HepG2 (cell line): ENCODE measurements at regions not wholly inside any gene's neighbourhood (a gene's known extent, or its start where the extent isn't known, plus 50 kb on each side); places are given as distances from the start of the nearest gene placed in this dataset.

ENCODE experiments used
- ATAC-seq: fragments of 200-7000 bp; cut with Tn5 transposase; 3 replicates; pipeline ENCODE4 v1.9.1; 2020; ENCODE audit warnings: mild to moderate bottlenecking, moderate library complexity
- BruUV-seq: library from RNA; stranded (reverse); fragments of 400-500 nt; replicated peaks from 2 replicates; lab custom pipeline; 2021; lab: Mats Ljungman, UMichigan
- CTCF ChIA-PET: fragments of 300-600 bp; formaldehyde crosslinking; extraction: SDS; loops from one replicate; lab custom pipeline; 2021; ENCODE audit warnings: low total read pairs, inconsistent platforms, low intra/inter-chr PET ratio; lab: Yijun Ruan, JAX
- POLR2A ChIA-PET: fragments of 350-600 bp; sonication (Branson Sonifier 250); formaldehyde crosslinking; loops from one replicate; lab custom pipeline; 2020; ENCODE audit warnings: antibody characterized with exemption, inconsistent platforms; lab: Yijun Ruan, JAX
- DNase-seq: peaks from one replicate; pipeline ENCODE4 v3.0.0-alpha.2; 2015; ENCODE audit warnings: low spot score
- FAIRE-seq: peaks from 3 replicates; lab custom pipeline; 2011; peaks lifted over from hg19 to GRCh38; lab: Jason Lieb, UNC
- H2AFZ ChIP-seq: one replicate; pipeline ENCODE4 v1.6.1; 2011; ENCODE audit warnings: low read length, inconsistent platforms
- H3K27ac ChIP-seq: fragments of 300-600 bp; 3 replicates; pipeline ENCODE4 v1.8.0; 2011; ENCODE audit warnings: mixed run types, mild to moderate bottlenecking, mixed read lengths, low read length, inconsistent platforms; ENCODE audit not compliant: insufficient read depth; ENCODE audit errors: extremely low read length
- H3K27me3 ChIP-seq, 2 experiments: fragments of 200-600 bp in 1 of 2; 2 replicates in 1 of 2; 3 replicates in 1 of 2; pipeline versions ENCODE4 v1.6.0 to v1.8.0; 2011; ENCODE audit warnings: low read length in 2 of 2, mild to moderate bottlenecking in 2 of 2, moderate library complexity in 2 of 2, inconsistent platforms in 1 of 2; ENCODE audit not compliant: insufficient read depth in 2 of 2, control insufficient read depth in 1 of 2
- H3K36me3 ChIP-seq, 2 experiments: fragments of 200-600 bp in 1 of 2; replicated peaks in 1 of 2; 2 replicates in 1 of 2; 3 replicates in 1 of 2; pipeline versions ENCODE4 v1.5.1 to v1.8.0; 2011; ENCODE audit warnings: low read length in 2 of 2, inconsistent platforms in 1 of 2; ENCODE audit not compliant: insufficient read depth in 2 of 2, control insufficient read depth in 1 of 2
- H3K4me1 ChIP-seq: 2 replicates; pipeline ENCODE4 v1.5.1; 2012; ENCODE audit warnings: low read length, inconsistent platforms; ENCODE audit not compliant: insufficient read depth
- H3K4me2 ChIP-seq: 2 replicates; pipeline ENCODE4 v1.6.0; 2011; ENCODE audit warnings: low read depth, low read length, inconsistent platforms
- H3K4me3 ChIP-seq, 3 experiments: fragments of 200-600 bp in 1 of 3; sonication (generic), shearing (Covaris generic) in 1 of 3; replicated peaks in 1 of 3; 2 replicates each; pipeline ENCODE4 v1.5.1; 2011 to 2016; ENCODE audit warnings: low read length in 3 of 3, inconsistent platforms in 2 of 3, low read depth in 2 of 3, mild to moderate bottlenecking in 2 of 3, control low read depth in 1 of 3, mixed read lengths in 1 of 3; ENCODE audit not compliant: insufficient read depth in 1 of 3
- H3K79me2 ChIP-seq: one replicate; pipeline ENCODE4 v1.6.1; 2011; ENCODE audit warnings: low read length, inconsistent platforms; ENCODE audit not compliant: insufficient read depth
- H3K9ac ChIP-seq: 2 replicates; pipeline ENCODE4 v1.6.0; 2011; ENCODE audit warnings: mild to moderate bottlenecking, low read depth, low read length, inconsistent platforms; ENCODE audit not compliant: insufficient read depth
- H3K9me3 ChIP-seq: 2 replicates; pipeline ENCODE4 v1.5.1; 2012; ENCODE audit warnings: mild to moderate bottlenecking, low read length
- H4K20me1 ChIP-seq: 2 replicates; pipeline ENCODE4 v1.6.0; 2011; ENCODE audit warnings: inconsistent platforms, mild to moderate bottlenecking, low read length, moderate library complexity; ENCODE audit not compliant: insufficient read depth
- CEBPB ChIP-seq: IDR thresholded peaks from 2 replicates; pipeline ENCODE4 v1.6.1; 2011; ENCODE audit warnings: low read depth, low read length, improper control_type of control experiment, borderline replicate concordance
- ELK4 ChIP-seq: sonication (generic); formaldehyde crosslinking; IDR thresholded peaks from 2 replicates; pipeline ENCODE4 v1.9.0; 2021; ENCODE audit warnings: missing genetic modification reagents, borderline replicate concordance
- ZBTB40 ChIP-seq, 2 experiments: fragments of 450-650 bp in 1 of 2; sonication (generic) in 1 of 2; formaldehyde crosslinking in 1 of 2; IDR thresholded peaks; 2 replicates each; pipeline versions ENCODE4 v1.6.1 to v1.8.0; 2016 to 2022; ENCODE audit warnings: antibody characterized with exemption in 1 of 2, mild to moderate bottlenecking in 1 of 2, missing genetic modification reagents in 1 of 2
- ZMYM4 ChIP-seq: sonication (generic); formaldehyde crosslinking; IDR thresholded peaks from 2 replicates; pipeline ENCODE4 v1.8.1; 2023; ENCODE audit warnings: mild to moderate bottlenecking, missing genetic modification reagents
- ZNF3 ChIP-seq: IDR thresholded peaks from 2 replicates; pipeline ENCODE4 v1.7.0; 2017; ENCODE audit warnings: inconsistent platforms
- WGBS: methylation state at CpG from one replicate; pipeline ENCODE4 v1.1.6; 2017; ENCODE audit warnings: low lambda C conversion rate; 5-methylcytosine and 5-hydroxymethylcytosine counted together
- in situ Hi-C: cut with HindIII; loops from 2 replicates; pipeline ENCODE4 v1.10.0; 2017; ENCODE audit warnings: low pct_unique_long_range_greater_than_20kb; ENCODE audit not compliant: extremely low pct_ligation_motif_present
- intact Hi-C: fragments of 100-400 bp; cut with micrococcal nuclease; formaldehyde crosslinking; loops from one replicate; pipeline ENCODE4 v1.10.0; 2022; ENCODE audit not compliant: unreplicated experiment
- TF ChIP-seq, protein P1 (sequence below): sonication (generic); formaldehyde crosslinking; IDR thresholded peaks from 2 replicates; pipeline ENCODE4 v1.9.0; 2022; ENCODE audit warnings: missing genetic modification reagents, mild to moderate bottlenecking, borderline replicate concordance
- TF ChIP-seq, protein P2 (sequence below): sonication (generic); formaldehyde crosslinking; IDR thresholded peaks from 2 replicates; pipeline ENCODE4 v1.5.1; 2020; ENCODE audit warnings: mild to moderate bottlenecking, moderate library complexity, missing genetic modification reagents

GRCh38 chr5:50962934-50963872 lies 296.8 kb downstream of the PARP8 start:
- ChIA-PET POLR2A (no interaction called here), CTCF (interaction anchor here (0.6 to 2.4 kb wide), 5 partner anchors 383 to 1694 kb away, joined by 3 to 16 read pairs (median 4); no protein-coding TSS in a partner anchor)
- peak; percentile 45 for DNase-seq
- peak; percentile 43 for FAIRE-seq
- Histone ChIP-seq H3K9ac (no peak overlapping the region), H3K27ac (no peak overlapping the region), H3K79me2 (no peaks in the 10 kb centered on the region), H3K4me2 (peak overlapping the region; percentile 50), H2AFZ (no peak overlapping the region), H3K4me3 (peak overlapping the region in 2 of 3 experiments; percentile 23 to 42; a peak in 2 of 6 replicates), H4K20me1 (no peaks in the 10 kb centered on the region), H3K9me3 (no peaks in the 10 kb centered on the region), H3K4me1 (0 out of 2 replicates have a peak, but pooled peaks cover 4% of the 10 kb centered on the region), H3K36me3 (no peaks in the 10 kb centered on the region), H3K27me3 (peaks cover 0 to 44% of the 10 kb centered on the region in 2 experiments)
- WGBS = 16% methylated on average over 30 of the region's 44 CpGs
- ATAC-seq = peak; percentile 96
- in situ Hi-C loops = loop anchor here (10.0 to 25.0 kb wide), 3 partner anchors 382 to 1692 kb away; no protein-coding TSS in a partner anchor
- intact Hi-C loops = loop anchor here (1.0 kb wide), 1 partner anchor 1044 kb away; no protein-coding TSS in a partner anchor
- BruUV-seq = no TSS peak
- TF ChIP-seq ELK4 (no peak), CEBPB (no peak), ZBTB40 (IDR thresholded peaks at IDR 0.05) (no peak), ZBTB40 (CRISPR knock-in tag; IDR thresholded peaks at IDR 0.05) (no peak), ZMYM4 (CRISPR knock-in tag) (peak; percentile 48; the same call in 1 of the 2 replicates), ZNF3 (no peak)
- TF ChIP-seq, protein P1, sequence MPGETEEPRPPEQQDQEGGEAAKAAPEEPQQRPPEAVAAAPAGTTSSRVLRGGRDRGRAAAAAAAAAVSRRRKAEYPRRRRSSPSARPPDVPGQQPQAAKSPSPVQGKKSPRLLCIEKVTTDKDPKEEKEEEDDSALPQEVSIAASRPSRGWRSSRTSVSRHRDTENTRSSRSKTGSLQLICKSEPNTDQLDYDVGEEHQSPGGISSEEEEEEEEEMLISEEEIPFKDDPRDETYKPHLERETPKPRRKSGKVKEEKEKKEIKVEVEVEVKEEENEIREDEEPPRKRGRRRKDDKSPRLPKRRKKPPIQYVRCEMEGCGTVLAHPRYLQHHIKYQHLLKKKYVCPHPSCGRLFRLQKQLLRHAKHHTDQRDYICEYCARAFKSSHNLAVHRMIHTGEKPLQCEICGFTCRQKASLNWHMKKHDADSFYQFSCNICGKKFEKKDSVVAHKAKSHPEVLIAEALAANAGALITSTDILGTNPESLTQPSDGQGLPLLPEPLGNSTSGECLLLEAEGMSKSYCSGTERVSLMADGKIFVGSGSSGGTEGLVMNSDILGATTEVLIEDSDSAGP (CRISPR knock-in tag) = 0 out of 2 replicates have a peak, but pooled peaks have one; percentile 25
- TF ChIP-seq, protein P2, sequence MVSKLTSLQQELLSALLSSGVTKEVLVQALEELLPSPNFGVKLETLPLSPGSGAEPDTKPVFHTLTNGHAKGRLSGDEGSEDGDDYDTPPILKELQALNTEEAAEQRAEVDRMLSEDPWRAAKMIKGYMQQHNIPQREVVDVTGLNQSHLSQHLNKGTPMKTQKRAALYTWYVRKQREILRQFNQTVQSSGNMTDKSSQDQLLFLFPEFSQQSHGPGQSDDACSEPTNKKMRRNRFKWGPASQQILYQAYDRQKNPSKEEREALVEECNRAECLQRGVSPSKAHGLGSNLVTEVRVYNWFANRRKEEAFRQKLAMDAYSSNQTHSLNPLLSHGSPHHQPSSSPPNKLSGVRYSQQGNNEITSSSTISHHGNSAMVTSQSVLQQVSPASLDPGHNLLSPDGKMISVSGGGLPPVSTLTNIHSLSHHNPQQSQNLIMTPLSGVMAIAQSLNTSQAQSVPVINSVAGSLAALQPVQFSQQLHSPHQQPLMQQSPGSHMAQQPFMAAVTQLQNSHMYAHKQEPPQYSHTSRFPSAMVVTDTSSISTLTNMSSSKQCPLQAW (CRISPR knock-in tag) = 0 out of 2 replicates have a peak, but pooled peaks have one; percentile 64
